ENCODE measurements at regions not wholly inside any gene's neighbourhood (a gene's known extent, or its start where the extent isn't known, plus 50 kb on each side); places are given as distances from the start of the nearest gene placed in this dataset.

DNA sequence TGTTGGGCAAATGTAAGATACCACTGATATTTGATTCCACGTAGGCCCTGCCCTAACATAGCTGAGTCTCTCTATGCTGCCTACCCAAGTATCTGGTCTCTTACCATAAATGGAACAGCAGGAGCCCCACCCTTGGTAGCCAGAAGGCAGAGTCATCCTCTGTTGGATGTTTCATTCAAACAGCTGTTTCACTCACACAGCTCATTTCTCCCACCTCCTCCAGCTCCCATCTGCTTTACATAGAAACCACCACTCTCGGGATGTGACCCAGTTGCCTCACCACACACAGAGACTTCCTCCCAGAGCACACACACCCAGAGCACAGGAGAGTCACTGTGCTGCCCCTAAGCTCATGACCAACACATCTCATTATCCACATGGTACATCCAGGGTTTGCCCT is 165.3 kb downstream of the TMEM167A start:
- TF ChIP-seq, protein P1, sequence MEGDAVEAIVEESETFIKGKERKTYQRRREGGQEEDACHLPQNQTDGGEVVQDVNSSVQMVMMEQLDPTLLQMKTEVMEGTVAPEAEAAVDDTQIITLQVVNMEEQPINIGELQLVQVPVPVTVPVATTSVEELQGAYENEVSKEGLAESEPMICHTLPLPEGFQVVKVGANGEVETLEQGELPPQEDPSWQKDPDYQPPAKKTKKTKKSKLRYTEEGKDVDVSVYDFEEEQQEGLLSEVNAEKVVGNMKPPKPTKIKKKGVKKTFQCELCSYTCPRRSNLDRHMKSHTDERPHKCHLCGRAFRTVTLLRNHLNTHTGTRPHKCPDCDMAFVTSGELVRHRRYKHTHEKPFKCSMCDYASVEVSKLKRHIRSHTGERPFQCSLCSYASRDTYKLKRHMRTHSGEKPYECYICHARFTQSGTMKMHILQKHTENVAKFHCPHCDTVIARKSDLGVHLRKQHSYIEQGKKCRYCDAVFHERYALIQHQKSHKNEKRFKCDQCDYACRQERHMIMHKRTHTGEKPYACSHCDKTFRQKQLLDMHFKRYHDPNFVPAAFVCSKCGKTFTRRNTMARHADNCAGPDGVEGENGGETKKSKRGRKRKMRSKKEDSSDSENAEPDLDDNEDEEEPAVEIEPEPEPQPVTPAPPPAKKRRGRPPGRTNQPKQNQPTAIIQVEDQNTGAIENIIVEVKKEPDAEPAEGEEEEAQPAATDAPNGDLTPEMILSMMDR (conservative IDR thresholded peaks at IDR 0.05; ENCODE audit: low read length), result no peak
- no peak for DNase-seq (ENCODE audit: low read depth)
- no peak overlapping the region for H3K4me3 ChIP-seq (ENCODE audit: low read length)

DNA sequence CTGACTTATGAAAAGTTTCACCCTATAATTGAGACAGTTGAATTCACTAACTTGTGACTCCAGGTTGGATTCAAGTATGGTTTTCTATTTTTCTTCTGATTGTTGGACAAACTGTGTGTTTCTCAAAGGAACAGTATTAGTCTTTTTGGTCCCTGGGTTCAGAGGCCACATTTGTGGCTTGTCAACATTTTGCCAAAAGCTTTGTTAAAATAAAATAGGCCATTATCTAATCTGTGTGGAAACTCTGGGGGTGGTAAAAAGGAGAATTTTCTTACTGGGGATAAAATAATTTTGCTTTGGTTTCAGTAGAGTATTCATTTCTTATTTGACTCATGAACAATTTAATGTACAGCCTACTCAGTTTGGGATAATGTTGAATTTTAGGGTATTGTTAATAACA is 166.3 kb downstream of the TMEM167A start:
- TF ChIP-seq, protein P1 (conservative IDR thresholded peaks at IDR 0.05; ENCODE audit: low read length), result no peak
- DNase-seq (ENCODE audit: low read depth), result no peak
- H3K4me3 ChIP-seq (ENCODE audit: low read length), result no peak overlapping the region

DNA sequence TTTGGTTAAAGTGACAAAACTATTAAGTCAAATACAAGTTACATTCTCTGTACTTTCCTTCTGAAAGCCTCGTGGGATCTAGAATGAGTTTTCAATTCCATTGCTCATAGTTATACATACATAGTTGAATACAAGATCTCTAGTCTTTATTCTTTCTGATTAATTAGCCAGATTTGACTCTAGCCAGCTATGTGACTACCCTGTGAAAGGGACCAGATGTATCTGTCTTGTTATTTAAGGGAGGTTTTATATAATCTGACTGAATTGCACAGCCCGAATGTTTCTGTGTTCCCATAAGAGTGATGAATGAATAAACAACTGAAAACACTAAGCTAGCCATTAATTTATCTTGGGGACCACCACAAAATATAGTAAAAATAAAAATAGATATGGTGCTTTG is 166.7 kb downstream of the TMEM167A start:
- no peak for DNase-seq (ENCODE audit: low read depth)
- TF ChIP-seq, protein P1 (conservative IDR thresholded peaks at IDR 0.05; ENCODE audit: low read length), result no peak

DNA sequence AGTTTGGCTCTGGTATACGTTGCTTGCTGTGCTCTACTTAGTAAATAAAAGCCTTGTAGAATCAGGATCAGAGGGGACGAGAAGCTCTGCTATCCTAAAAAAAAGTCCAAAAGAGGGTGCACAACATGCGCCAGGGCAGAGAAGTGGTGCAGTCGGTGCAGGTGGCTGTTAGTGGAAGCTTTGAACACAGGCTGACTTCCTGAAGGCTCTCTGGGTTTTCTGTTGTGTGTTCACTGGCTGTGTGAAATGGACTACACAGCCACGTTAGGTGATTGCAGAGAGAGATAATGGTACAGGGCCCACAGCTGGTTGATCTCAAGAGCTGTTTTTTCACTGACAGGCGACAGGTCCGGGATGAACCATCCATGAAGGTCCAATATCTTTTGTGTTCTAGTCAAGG is 167.4 kb downstream of the TMEM167A start:
- TF ChIP-seq, protein P1 (conservative IDR thresholded peaks at IDR 0.05; ENCODE audit: low read length), result no peak
- no peak for DNase-seq (ENCODE audit: low read depth)
- H3K4me3 ChIP-seq (ENCODE audit: low read length), result no peak overlapping the region

More for the DNA sequence above, 166.7 kb downstream of the TMEM167A start:
- no peak overlapping the region for H3K4me3 ChIP-seq (ENCODE audit: low read length)

DNA sequence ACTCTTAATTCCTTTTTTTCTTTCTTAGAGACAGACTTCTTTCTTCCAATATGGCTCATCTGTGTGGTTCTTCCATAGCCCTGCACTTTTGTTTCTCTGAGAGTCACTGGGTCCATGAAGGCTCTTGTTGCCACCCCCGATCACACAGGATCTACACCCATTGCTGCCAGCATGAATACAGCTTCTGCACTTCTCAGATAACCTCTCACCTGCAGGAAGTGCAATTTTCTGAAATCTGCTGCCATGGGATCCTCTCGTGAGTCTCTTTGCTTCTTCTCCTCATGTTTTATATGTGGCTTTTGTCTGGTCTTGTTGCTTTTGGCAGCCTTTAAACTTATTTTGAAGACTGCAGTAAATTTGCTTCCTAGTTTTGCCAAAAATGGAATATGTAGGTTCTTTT is 171.2 kb downstream of the TMEM167A start:
- TF ChIP-seq, protein P1 (conservative IDR thresholded peaks at IDR 0.05; ENCODE audit: low read length), result no peak
- DNase-seq (ENCODE audit: low read depth), result no peak
- H3K4me3 ChIP-seq (ENCODE audit: low read length), result no peak overlapping the region

DNA sequence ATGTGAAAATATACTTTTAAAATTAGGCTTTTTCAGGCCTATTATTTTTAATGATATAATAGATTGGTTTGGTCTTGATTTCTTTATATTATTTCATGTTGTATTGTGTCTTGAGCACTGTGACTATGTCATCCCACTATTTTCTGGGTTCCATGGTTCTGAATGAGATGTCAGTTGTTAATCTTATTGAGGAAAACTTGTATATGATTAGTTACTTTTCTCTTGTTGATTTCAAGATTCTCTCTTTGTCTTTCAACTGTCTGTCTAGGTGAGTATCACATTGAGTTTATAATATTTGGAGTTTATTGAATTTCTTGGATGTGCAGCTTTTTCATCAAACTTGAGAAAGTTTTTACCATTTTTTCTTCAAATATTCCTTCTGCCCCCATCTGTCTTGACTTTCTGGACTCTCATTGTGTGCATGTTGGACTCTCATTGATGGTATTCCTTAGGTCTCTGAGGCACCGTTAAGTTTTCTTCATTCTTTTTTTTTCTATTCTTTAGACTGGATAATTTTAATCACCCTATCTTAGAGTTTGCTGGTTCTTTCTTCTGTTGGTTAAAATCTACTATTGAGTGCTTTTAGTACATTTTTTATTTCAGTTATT is 175.8 kb downstream of the TMEM167A start:
- H3K4me3 ChIP-seq (ENCODE audit: low read length), result no peak overlapping the region
- DNase-seq (ENCODE audit: low read depth), result no peak
- TF ChIP-seq, protein P1 (conservative IDR thresholded peaks at IDR 0.05; ENCODE audit: low read length), result no peak

DNA sequence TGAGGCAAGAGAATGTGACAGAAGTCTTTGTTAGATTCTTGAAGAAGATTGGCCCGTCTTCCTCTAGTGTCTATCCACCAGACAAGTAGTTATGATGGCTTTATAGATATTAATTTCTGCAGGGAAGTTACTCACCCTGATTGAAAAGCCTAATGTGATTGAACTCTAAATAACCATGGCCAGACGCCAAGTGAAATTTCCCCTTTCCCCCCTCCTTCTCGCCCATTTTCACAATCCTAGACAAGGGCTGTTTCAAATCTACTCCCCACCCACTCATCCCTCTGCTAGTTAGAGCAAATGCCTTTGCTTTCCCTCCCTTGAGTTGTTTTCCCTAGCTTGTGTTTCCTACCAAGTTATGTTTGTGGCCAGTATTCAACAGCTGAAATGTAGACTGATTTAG is 182.5 kb downstream of the TMEM167A start:
- TF ChIP-seq, protein P1 (conservative IDR thresholded peaks at IDR 0.05; ENCODE audit: low read length), result no peak
- no peak for DNase-seq (ENCODE audit: low read depth)
- H3K4me3 ChIP-seq (ENCODE audit: low read length), result no peak overlapping the region

All from AG10803 (cell line).